ENCODE measurements at regions not wholly inside any gene's neighbourhood (a gene's known extent, or its start where the extent isn't known, plus 50 kb on each side); places are given as distances from the start of the nearest gene placed in this dataset.

GRCh38 chr4:59925290-59925689 lies 1274.8 kb upstream of the ADGRL3 start:
- no peak for FAIRE-seq

- no peak for FAIRE-seq
These were observed 1263.6 kb upstream of the ADGRL3 start for GRCh38 chr4:59936566-59936965.

GRCh38 chr4:59938166-59938565 lies 1262.0 kb upstream of the ADGRL3 start:
- FAIRE-seq = no peak

DNA sequence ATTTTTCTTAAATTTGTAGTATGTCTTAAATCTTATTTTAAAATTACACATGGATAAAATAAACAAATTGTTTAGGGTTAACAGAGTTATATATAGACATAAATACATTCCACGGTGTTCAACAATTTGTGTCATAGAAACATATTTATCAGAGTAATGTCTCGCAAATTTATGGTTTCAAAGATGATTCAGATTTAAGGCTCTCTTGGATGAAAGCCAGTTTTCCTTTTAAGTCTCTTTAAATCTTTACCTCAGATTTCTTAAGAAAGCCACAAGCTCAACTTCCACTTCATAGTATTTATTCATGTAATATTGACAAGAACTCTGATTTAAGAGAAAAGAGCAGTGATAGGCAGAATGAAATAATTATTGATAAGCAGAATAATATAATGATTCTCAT lies 1254.8 kb upstream of the ADGRL3 start:
- FAIRE-seq = no peak

GRCh38 chr4:59945716-59946115 lies 1254.4 kb upstream of the ADGRL3 start:
- no peak for FAIRE-seq

DNA sequence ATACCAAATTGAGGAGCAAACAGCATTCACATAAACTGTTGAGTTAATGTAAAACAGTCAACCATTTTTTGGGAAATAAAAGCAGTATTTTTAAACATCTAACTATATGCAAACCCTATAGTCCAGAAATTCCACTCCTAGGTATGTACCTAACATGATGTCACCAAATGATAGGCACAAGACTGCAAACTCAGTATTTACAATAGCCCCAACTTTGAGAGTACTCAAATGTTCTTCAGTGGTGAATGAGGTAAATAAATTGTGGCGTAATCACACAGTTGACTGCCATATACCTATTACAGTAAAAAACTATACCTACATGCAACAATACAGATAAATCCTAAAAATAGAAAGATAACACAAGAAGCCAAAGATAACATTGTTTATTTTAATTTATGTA lies 1243.8 kb upstream of the ADGRL3 start:
- FAIRE-seq = no peak

- FAIRE-seq = no peak
These were observed 1240.0 kb upstream of the ADGRL3 start for GRCh38 chr4:59960143-59960542.

GRCh38 chr4:59966758-59967157 lies 1233.4 kb upstream of the ADGRL3 start:
- FAIRE-seq = no peak

GRCh38 chr4:59968796-59969195 lies 1231.3 kb upstream of the ADGRL3 start:
- FAIRE-seq = no peak

DNA sequence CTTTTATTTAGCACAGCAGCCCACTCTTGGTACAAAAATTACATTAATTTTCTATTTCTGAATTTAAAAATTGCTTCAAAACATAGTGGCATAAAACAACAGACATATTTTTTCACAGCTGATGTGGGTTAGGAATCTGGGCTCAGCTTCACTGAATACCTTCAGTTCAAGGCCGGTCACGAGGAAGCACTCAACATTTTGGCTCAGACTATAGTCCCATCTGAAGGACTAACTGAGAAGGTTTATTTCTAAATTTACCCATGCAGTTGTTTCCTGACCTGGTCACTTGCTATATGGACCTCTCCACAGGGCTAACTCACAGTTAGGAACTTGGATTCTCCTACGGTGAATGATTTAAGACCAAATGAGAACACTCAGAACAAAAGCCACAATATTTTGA lies 1230.2 kb upstream of the ADGRL3 start:
- no peak for FAIRE-seq

DNA sequence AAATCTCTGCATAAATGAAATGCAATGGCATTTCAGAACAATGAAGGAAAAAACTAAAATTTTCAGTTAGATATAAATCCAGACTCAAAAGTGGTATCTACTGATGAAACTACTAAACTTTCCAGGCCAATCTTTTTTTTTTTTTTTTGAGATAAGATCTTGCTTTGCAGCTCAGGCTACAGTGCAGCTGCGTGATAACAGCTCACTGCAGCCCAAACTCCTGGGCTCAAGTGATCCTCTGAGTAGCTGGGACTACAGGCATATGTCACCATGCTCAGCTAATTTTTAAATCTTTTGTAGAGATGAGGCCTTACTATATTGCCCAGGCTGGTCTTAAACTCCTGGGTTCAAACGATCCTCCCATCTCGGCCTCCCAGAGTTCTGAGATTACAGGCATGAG lies 1228.2 kb upstream of the ADGRL3 start:
- FAIRE-seq = no peak

DNA sequence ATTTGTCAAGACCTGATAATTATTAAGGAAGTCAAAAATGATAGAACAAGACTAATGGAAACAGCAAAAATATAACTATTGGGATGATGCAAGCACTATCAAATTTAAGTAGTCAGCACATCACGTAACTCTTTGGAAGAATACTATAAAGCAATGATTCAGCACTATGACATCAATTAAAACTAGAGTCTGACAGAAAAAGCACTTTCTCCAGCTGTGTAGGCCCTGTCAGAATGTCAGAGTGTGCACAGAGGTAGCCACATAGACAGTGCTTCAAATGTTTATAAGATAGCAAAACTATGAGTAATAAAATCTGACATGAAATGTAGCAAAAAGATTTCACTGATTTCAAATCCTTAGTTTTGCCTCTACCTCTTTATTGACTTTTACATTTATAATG lies 1226.6 kb upstream of the ADGRL3 start:
- no peak for FAIRE-seq

DNA sequence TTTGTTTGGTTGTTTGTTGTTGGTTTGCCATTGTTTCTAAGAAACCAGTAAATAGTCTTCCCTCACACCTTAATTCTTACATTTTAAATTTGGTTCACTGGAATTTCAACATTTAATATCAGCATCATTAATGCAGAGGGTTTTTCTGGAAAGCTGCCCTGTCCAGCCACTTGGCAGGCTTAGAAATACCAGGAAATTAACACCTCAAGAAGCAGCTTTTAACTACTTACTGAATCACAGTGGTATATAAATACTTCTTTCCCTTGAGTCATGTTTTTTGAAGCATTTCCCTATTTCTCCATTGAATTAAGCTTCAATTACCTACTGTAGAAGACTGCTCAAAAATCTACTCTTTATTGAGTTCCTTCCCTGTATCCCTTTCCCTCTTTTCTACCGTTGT lies 1221.1 kb upstream of the ADGRL3 start:
- no peak for FAIRE-seq

- no peak for FAIRE-seq
These were observed 1216.3 kb upstream of the ADGRL3 start for GRCh38 chr4:59983852-59984251.

DNA sequence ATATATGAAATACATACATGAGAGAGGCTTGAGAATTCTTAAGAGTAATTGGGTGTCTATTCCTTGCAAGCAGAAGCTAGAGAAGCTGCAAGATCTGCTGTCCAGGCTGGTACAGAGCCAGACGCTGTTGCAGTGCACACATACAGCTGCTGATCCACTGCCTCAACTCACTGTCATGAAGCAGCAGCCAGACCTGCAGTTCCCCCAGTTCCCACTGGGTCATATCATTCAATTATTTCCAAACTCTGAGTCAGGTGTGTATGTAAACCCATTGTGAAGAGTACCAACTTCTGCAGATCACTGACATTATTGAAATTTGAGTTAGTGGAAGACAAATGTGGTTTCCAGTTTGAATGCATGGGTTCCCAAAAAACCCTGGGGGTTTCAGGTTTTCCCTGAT lies 1212.8 kb upstream of the ADGRL3 start:
- FAIRE-seq = no peak

- FAIRE-seq = no peak
These were observed 1206.0 kb upstream of the ADGRL3 start for GRCh38 chr4:59994118-59994517.

DNA sequence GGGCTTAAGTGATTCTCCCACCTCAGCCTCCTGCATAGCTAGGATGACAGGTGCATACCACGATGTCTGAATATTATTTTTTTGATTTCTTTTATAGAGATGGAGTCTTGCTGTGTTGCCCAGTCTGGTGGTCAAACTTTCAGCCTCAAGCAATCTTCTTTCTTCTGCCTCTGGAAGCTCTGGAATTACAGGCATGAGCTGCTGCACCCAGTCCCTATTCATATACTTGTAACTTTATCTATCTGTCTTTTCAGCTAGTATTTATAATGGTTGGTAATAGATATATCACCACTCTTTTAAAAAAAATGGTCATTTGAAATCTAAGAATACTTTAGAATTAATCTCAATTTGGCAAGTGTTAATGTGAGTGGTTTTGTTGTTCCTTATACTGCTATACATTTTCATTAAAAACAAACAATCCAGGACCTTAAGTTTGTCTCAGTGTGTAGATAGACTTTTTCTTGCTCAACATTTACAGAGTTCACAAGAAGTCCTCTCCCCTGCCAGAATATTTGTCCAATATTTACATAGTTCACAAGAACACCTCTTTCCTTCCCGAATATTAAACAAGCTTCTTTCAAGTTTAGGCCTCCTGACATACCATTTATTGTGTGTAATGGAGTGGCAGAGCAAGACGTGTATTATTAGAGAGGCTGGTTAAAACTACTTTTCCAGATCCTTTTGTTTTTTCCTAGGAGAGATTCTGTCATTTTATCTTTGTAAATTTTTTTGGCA lies 1197.4 kb upstream of the ADGRL3 start:
- FAIRE-seq = no peak

- FAIRE-seq = no peak
These were observed 1186.5 kb upstream of the ADGRL3 start for GRCh38 chr4:60013464-60014184.

GRCh38 chr4:60016971-60017370 lies 1183.2 kb upstream of the ADGRL3 start:
- FAIRE-seq = no peak

- no peak for FAIRE-seq
These were observed 1180.9 kb upstream of the ADGRL3 start for GRCh38 chr4:60019180-60019579.

GRCh38 chr4:60019946-60020345 lies 1180.2 kb upstream of the ADGRL3 start:
- no peak for FAIRE-seq

DNA sequence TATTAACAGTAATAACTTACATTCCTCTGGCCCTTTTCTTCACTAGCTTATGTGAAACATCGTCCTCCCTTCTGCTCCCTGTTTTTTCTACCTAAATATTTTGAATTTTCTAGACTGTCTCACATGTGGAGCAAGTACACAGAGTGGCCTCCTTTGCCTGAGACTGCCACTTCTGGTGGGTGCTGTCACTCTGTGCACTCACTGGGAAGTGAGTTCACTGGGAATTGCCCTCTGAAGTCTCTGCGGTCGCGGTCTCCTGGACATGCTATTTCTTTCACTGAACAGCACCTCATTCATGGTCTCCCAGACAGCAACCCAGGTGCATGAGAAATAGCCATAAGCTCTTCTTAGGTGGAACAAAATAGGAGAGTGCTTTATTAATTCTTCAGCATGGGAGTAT lies 1179.7 kb upstream of the ADGRL3 start:
- no peak for FAIRE-seq

- no peak for FAIRE-seq
These were observed 1166.3 kb upstream of the ADGRL3 start for GRCh38 chr4:60033826-60034225.

DNA sequence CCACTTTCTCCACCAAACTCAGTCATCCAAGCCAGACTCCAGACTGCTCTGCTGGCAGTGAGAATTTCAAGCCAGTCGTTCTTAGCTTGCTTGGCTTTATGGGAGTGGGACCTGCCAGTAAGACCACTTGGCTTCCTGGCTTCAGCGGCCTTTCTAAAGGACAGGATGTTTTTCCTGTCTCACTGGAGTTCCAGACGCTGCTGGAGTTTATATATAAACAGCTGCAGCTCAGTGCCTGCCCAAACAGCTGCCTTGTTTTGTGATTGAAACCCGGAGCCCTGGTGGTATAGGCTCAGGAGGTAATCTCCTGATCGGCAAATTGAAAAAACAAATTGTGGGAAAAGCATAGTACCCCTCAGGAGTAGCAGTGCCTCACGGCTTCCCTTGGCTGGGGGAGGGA lies 1165.8 kb upstream of the ADGRL3 start:
- no peak for FAIRE-seq

GRCh38 chr4:60039908-60040307 lies 1160.2 kb upstream of the ADGRL3 start:
- FAIRE-seq = no peak
